PC-9 (cell line): ENCODE measurements at regions not wholly inside any gene's neighbourhood (a gene's known extent, or its start where the extent isn't known, plus 50 kb on each side); places are given as distances from the start of the nearest gene placed in this dataset.

Experiments
- CTCF ChIP-seq: fragments of 200-600 bp; sonication (generic); conservative IDR thresholded peaks from 2 replicates; pipeline ENCODE4 v1.6.1; 2017; ENCODE audit warnings: mixed run types, antibody characterized with exemption, mild to moderate bottlenecking, moderate library complexity
- EZH2 ChIP-seq: fragments of 200-600 bp; sonication (generic); IDR thresholded peaks from 2 replicates; pipeline ENCODE4 v1.8.0; 2017; ENCODE audit warnings: antibody characterized with exemption, low read depth

- no peak for TF ChIP-seq CTCF
- TF ChIP-seq EZH2 = no peak
Measured at GRCh38 chr7:153934629-153935028, 117.6 kb upstream of the DPP6 start.
